ENCODE measurements at regions not wholly inside any gene's neighbourhood (a gene's known extent, or its start where the extent isn't known, plus 50 kb on each side); places are given as distances from the start of the nearest gene placed in this dataset.

GRCh38 chr9:113817171-113817570 is 58.9 kb upstream of the ZNF618 start:
- DNase-seq (ENCODE audit: low read depth in 3 of 3, low spot score in 1 of 3): no peak

- no peak for DNase-seq (ENCODE audit: low read depth in 3 of 3, low spot score in 1 of 3)
Observed at GRCh38 chr9:113818391-113818790, 57.7 kb upstream of the ZNF618 start.

GRCh38 chr9:113822315-113822714 is 53.8 kb upstream of the ZNF618 start:
- no peak for DNase-seq (ENCODE audit: low read depth in 3 of 3, low spot score in 1 of 3)

GRCh38 chr9:113823421-113823820 is 52.7 kb upstream of the ZNF618 start:
- DNase-seq (ENCODE audit: low read depth in 3 of 3, low spot score in 1 of 3): no peak

All from stimulated activated CD4-positive, alpha-beta T cell treated with anti-CD3 and anti-CD28 coated beads, TNF-alpha, amount 100 ng/mL, for 1 hour (primary cell).